Urinary bladder (tissue), 3 donors: ENCODE measurements at regions not wholly inside any gene's neighbourhood (a gene's known extent, or its start where the extent isn't known, plus 50 kb on each side); places are given as distances from the start of the nearest gene placed in this dataset.

Source experiments
- DNase-seq: peaks from one replicate; pipeline ENCODE4 v3.0.0-alpha.2; 2015; ENCODE audit errors: extremely low spot score
- H3K27ac ChIP-seq: one replicate; pipeline ENCODE4 v1.5.1; 2013; ENCODE audit warnings: low read depth, mild to moderate bottlenecking, moderate library complexity
- H3K36me3 ChIP-seq: one replicate; pipeline ENCODE4 v1.6.1; 2013; ENCODE audit warnings: mild to moderate bottlenecking, moderate library complexity; ENCODE audit not compliant: insufficient read depth
- H3K4me1 ChIP-seq: one replicate; pipeline ENCODE4 v1.6.1; 2013; ENCODE audit warnings: mild to moderate bottlenecking, moderate library complexity; ENCODE audit not compliant: insufficient read depth
- H3K4me3 ChIP-seq: one replicate; pipeline ENCODE4 v1.5.1; 2013; ENCODE audit warnings: low read depth, low read length
- WGBS: extraction: QIAGEN DNeasy Blood & Tissue Kit; methylation state at CpG from one replicate; pipeline ENCODE4 v1.1.7; 2013; 5-methylcytosine and 5-hydroxymethylcytosine counted together
- donor health status: healthy with polysubstance abuse.
- donor health status: healthy.

DNA sequence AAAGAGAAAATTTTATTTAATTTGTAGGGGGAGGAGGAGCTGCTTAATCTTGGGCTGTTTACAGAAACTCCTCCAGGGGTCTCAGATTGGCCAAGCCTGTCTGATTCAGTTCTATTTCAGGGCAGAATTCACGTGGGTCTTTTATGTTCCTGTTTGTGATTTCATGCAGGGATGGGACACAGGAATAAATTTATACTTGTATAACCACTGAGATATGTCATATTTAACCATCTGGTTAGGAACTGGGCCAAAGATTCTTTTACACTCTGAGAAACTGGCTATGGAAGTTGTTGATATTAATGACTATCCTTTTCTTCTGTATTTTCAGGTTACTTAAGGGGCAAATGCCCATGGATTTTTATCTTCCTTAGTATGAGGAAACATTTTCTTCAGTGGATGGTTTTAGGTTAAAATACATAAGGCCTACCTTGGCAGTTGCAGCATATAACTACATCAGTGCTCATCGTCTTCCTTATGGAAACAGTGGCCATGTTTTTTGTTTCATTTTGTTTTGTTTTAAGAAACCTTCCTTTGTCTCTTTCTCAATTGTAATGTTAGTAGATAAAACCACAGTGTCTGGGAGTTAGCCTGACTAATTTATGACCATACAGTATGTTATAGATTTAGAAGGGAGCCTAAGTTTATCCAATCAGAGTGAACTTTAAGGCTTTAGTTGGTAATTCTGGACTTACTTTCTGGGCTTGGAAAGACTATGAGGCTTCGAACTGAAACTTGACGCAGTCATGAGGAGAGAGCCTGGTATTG, 132.4 kb upstream of the ANO3 start:
- DNase-seq = no peak
- WGBS = 53% methylated on average over 4 of the region's 4 CpGs

GRCh38 chr11:26201411-26201810, 130.5 kb upstream of the ANO3 start:
- Histone ChIP-seq H3K27ac (no peak overlapping the region), H3K4me3 (no peak overlapping the region), H3K36me3 (no peaks in the 10 kb centered on the region), H3K4me1 (no peaks in the 10 kb centered on the region)
- no peak for DNase-seq
- 51% methylated on average over 2 of the region's 2 CpGs for WGBS

More for the DNA sequence above, 132.4 kb upstream of the ANO3 start:
- H3K4me1 ChIP-seq = no peaks in the 10 kb centered on the region
- H3K4me3 ChIP-seq = no peak overlapping the region
- peak overlapping the region; percentile 2 for H3K27ac ChIP-seq
- no peaks in the 10 kb centered on the region for H3K36me3 ChIP-seq

DNA sequence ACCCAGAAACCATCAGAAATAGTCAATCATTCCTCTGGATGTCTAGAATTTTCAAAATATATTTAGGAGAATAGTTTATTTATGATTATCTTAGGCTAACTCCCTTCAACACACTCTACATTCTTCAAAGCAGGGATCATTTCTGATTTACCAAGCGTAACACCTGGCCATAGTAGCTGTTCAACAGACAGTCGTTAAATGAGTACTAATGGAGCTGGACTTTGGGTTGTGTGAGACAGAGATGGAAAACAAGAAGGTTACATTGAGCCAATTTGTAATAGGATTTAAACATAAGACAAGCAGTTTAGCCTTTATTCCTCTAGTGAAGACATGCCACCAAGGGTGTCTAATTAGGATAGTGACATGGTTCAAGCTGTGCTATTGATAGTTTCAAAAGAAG, 129.2 kb upstream of the ANO3 start:
- no peaks in the 10 kb centered on the region for H3K36me3 ChIP-seq
- 98% methylated on average over 2 of the region's 2 CpGs for WGBS
- H3K4me3 ChIP-seq = no peak overlapping the region
- no peaks in the 10 kb centered on the region for H3K4me1 ChIP-seq
- DNase-seq = no peak
- H3K27ac ChIP-seq = no peak overlapping the region

- H3K4me1 ChIP-seq = no peaks in the 10 kb centered on the region
- H3K36me3 ChIP-seq = no peaks in the 10 kb centered on the region
- H3K4me3 ChIP-seq = no peak overlapping the region
- 81% methylated on average over 2 of the region's 2 CpGs for WGBS
- DNase-seq = no peak
- no peak overlapping the region for H3K27ac ChIP-seq
These were observed 127.8 kb upstream of the ANO3 start for GRCh38 chr11:26204101-26204500.

DNA sequence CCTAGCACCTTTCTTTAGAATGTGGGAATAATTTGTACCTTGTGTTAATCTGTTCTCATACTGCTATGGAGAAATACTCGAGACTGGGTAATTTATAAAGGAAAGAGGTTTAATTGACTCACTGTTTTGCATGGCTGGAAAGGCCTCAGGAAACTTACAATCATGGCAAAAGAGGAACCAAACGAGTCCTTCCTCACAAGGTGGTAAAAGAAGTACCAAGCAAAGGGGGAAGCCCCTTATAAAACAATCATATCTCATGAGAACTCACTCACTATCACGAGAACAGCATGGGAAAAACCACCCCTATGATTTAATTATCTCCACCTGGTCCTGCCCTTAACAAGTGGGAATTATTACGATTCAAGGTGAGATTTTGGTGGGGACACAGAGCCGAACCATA, 127.1 kb upstream of the ANO3 start:
- Histone ChIP-seq H3K36me3 (no peaks in the 10 kb centered on the region), H3K4me1 (no peaks in the 10 kb centered on the region), H3K27ac (no peak overlapping the region), H3K4me3 (no peak overlapping the region)
- DNase-seq = no peak
- 86% methylated on average over 5 of the region's 5 CpGs for WGBS

- Histone ChIP-seq H3K36me3 (no peaks in the 10 kb centered on the region), H3K4me1 (no peaks in the 10 kb centered on the region), H3K4me3 (no peak overlapping the region), H3K27ac (no peak overlapping the region)
- WGBS = 59% methylated on average over 4 of the region's 4 CpGs
- no peak for DNase-seq
These were observed 112.5 kb upstream of the ANO3 start for GRCh38 chr11:26219183-26220117.

DNA sequence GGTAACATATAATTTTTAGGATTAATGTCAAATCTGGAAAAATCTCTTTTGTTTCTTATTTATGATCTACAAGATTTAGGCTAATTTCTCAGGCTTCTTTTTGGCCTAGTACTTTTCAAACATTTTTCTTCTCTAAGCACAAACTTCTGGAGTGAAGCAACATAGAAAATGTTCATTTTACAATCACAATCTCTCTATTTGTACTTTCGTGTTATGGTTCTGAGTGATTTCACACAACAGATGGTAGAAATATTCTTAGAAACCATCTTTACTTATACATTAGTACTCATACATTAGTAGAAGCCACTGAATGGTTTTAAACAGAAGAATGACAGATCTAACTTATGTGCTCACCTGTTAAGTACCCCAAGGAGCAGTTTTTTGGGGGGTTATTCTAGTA, 106.3 kb upstream of the ANO3 start:
- Histone ChIP-seq H3K4me3 (no peak overlapping the region), H3K36me3 (no peaks in the 10 kb centered on the region), H3K4me1 (no peaks in the 10 kb centered on the region), H3K27ac (no peak overlapping the region)
- no peak for DNase-seq
- WGBS = 88% methylated on average over 1 of the region's 1 CpG

DNA sequence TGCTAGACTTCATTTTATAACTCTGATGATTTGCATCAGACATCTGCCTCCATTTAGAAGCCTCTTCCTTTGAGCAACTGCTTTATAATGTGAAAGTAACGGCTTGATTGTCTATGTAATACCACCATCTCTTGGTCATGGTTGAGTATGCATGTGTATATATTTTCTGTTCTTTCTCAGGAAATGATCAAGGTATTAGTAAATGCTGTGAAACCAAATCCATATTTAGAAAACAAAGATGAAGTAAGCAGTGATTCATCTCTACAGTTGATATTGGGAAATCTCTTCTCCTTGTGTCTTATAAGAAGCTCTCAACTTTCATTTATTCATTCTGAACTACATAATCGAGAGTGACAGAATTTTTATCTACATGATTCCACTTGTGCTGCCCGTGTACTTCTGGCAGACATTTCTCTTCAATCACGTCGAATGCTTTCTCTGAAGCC, 104.6 kb upstream of the ANO3 start:
- Histone ChIP-seq H3K36me3 (no peaks in the 10 kb centered on the region), H3K4me3 (no peak overlapping the region), H3K27ac (no peak overlapping the region), H3K4me1 (no peaks in the 10 kb centered on the region)
- DNase-seq = peak; percentile 26
- 41% methylated on average over 5 of the region's 5 CpGs for WGBS

DNA sequence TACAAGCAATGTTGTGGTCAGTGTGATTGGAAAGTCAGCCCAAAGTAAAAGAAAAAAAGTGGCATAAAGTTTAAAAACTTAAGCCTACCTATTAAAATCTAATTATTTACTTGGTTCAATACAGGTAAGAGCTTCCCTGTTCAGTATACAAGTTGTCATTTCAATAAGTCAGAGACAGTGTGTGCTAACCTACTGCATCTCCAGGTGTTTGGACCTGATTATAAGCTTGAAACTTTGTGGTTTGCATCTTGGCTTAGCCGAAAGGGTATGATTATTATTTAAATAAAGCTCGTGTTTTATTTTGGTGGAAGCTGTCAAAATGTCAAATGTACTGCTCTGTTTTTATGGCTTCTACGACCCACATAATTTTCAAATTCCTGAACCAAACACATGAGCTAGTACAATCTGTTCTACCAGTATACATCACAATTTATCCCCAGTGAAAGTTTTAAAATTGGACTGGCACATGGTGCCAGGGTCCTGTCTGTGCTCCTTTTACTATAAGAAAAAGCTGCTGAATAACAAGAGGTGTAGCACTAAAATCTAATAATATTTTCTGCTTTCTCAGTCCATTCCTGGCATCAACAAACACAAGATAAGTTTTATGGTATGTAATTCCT, 103.9 kb upstream of the ANO3 start:
- no peak overlapping the region for H3K27ac ChIP-seq
- H3K4me3 ChIP-seq = no peak overlapping the region
- no peak for DNase-seq
- WGBS = 42% methylated on average over 3 of the region's 3 CpGs
- H3K4me1 ChIP-seq = no peaks in the 10 kb centered on the region
- H3K36me3 ChIP-seq = no peaks in the 10 kb centered on the region

GRCh38 chr11:26228778-26229177, 103.2 kb upstream of the ANO3 start:
- 82% methylated on average over 2 of the region's 2 CpGs for WGBS
- H3K4me3 ChIP-seq = no peak overlapping the region
- no peak overlapping the region for H3K27ac ChIP-seq
- DNase-seq = no peak
- H3K36me3 ChIP-seq = no peaks in the 10 kb centered on the region
- no peaks in the 10 kb centered on the region for H3K4me1 ChIP-seq

- no peak for DNase-seq
- Histone ChIP-seq H3K36me3 (no peaks in the 10 kb centered on the region), H3K27ac (no peak overlapping the region), H3K4me1 (no peaks in the 10 kb centered on the region), H3K4me3 (no peak overlapping the region)
- WGBS = 80% methylated on average over 3 of the region's 3 CpGs
These were observed 102.7 kb upstream of the ANO3 start for GRCh38 chr11:26229257-26229656.

DNA sequence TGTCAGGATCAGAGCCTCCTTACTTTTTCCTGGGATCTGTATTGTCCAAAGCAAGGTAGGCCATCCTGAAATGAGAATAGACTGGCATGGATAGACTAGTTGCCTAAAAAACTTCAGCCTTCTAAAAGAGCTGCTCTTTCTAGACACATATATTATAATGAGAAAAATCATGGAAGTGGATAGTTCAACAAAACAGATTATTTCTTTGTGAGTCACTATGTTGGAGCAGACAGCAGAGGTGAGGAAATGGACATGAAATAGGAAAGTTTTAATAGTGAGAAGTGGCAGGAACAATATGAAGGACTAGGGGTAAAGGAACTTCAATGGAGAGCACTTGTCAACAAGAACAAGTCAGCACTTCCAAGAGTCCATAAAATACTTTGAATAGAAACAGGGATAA, 101.9 kb upstream of the ANO3 start:
- no peaks in the 10 kb centered on the region for H3K36me3 ChIP-seq
- no peak overlapping the region for H3K4me3 ChIP-seq
- no peaks in the 10 kb centered on the region for H3K4me1 ChIP-seq
- no peak for DNase-seq
- H3K27ac ChIP-seq = no peak overlapping the region

DNA sequence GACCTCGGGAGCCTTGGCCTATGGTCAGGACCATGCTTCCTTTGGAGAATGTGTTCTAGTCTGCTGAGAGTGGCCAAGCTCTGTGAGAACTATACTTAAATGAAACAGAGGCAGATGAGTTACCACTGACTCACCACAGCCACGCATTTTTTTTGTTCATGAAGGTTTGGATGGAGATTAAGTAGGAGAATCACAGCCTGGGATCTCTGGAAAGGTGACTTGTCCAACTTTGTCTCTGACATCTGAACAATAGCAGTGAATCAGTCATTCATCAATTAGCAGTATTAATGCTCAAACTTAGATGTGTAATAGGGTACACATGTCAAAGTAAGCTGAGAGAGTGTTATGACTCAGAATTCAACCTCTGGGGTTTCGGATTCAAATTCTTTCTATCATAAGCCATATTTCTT, 100.7 kb upstream of the ANO3 start:
- H3K27ac ChIP-seq = no peak overlapping the region
- WGBS = 83% methylated on average over 3 of the region's 3 CpGs

DNA sequence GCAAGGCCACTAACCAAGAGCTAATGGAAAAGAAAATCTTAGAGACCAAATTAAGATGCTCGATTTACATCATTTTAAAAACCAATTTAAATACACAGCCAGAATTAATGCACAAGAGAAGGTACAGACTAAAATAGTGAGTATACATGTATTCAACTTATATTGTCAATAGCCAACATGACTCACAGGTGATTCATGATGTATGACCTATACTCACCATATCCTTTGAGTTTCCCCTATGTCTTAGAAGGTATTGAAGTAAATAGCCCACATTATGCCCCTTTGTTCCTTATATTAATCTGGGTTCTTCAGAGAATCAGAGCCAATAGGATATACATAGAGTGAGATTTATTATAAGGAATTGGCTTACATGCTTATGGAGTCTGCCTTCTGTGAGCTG, 97.5 kb upstream of the ANO3 start:
- no peak for DNase-seq
- no peaks in the 10 kb centered on the region for H3K4me1 ChIP-seq
- no peaks in the 10 kb centered on the region for H3K36me3 ChIP-seq
- H3K27ac ChIP-seq = no peak overlapping the region
- 96% methylated on average over 1 of the region's 1 CpG for WGBS
- no peak overlapping the region for H3K4me3 ChIP-seq

More for the DNA sequence above, 100.7 kb upstream of the ANO3 start:
- no peak overlapping the region for H3K4me3 ChIP-seq
- no peaks in the 10 kb centered on the region for H3K4me1 ChIP-seq
- H3K36me3 ChIP-seq = no peaks in the 10 kb centered on the region
- DNase-seq = no peak
